CD4-positive, CD25-positive, alpha-beta regulatory T cell (primary cell): ENCODE measurements at regions not wholly inside any gene's neighbourhood (a gene's known extent, or its start where the extent isn't known, plus 50 kb on each side); places are given as distances from the start of the nearest gene placed in this dataset.

Experiments
- ATAC-seq, 2 donors: fragments of 150-1000 bp; cut with Tn5 transposase; one replicate each; pipeline ENCODE4 v1.10.0; 2021; ENCODE audit warnings: low read depth in 2 of 2, moderate number of reproducible peaks in 2 of 2, moderate library complexity in 1 of 2
- DNase-seq, 3 donors: peaks; one replicate each; pipeline versions ENCODE4 v3.0.0 to v3.0.0-alpha.2; 2012 to 2022; ENCODE audit warnings: mixed read lengths in 1 of 3
- H3K27ac ChIP-seq: one replicate; pipeline ENCODE4 v1.7.0; 2013; ENCODE audit warnings: mild to moderate bottlenecking, low read length; ENCODE audit not compliant: insufficient read depth, poor library complexity, severe bottlenecking
- H3K27me3 ChIP-seq: one replicate; pipeline ENCODE4 v1.7.0; 2013; ENCODE audit warnings: low read length; ENCODE audit not compliant: control insufficient read depth, insufficient read depth
- H3K36me3 ChIP-seq: one replicate; pipeline ENCODE4 v1.7.0; 2013; ENCODE audit warnings: mild to moderate bottlenecking, low read length, moderate library complexity; ENCODE audit not compliant: control insufficient read depth, insufficient read depth
- H3K4me1 ChIP-seq: 2 replicates; pipeline ENCODE4 v1.7.0; 2013; ENCODE audit warnings: mild to moderate bottlenecking, low read length; ENCODE audit not compliant: insufficient read depth, control insufficient read depth, poor library complexity, severe bottlenecking
- H3K4me3 ChIP-seq: one replicate; pipeline ENCODE4 v1.7.0; 2013; ENCODE audit warnings: low read depth, mild to moderate bottlenecking, low read length, moderate library complexity
- H3K9me3 ChIP-seq, 2 experiments: 1 replicate in 1 of 2; 2 replicates in 1 of 2; pipeline ENCODE4 v1.7.0; 2013; ENCODE audit warnings: low read length in 2 of 2, mild to moderate bottlenecking in 1 of 2, moderate library complexity in 1 of 2; ENCODE audit not compliant: control insufficient read depth in 2 of 2
- H3K27ac Mint-ChIP-seq, 3 donors: one replicate each; pipeline ENCODE4 v1.8.0; 2020 to 2022; ENCODE audit warnings: mild to moderate bottlenecking in 3 of 3, mixed read lengths in 3 of 3, moderate library complexity in 2 of 3
- H3K27me3 Mint-ChIP-seq: one replicate; pipeline ENCODE4 v1.8.0; 2022; ENCODE audit warnings: mild to moderate bottlenecking, mixed read lengths
- H3K36me3 Mint-ChIP-seq: one replicate; pipeline ENCODE4 v1.8.0; 2020; ENCODE audit warnings: mixed read lengths
- H3K4me1 Mint-ChIP-seq, 4 donors: one replicate each; pipeline ENCODE4 v1.8.0; 2020 to 2022; ENCODE audit warnings: mixed read lengths in 4 of 4, mild to moderate bottlenecking in 1 of 4
- H3K4me3 Mint-ChIP-seq, 4 donors: one replicate each; pipeline ENCODE4 v1.8.0; 2020 to 2022; ENCODE audit warnings: mild to moderate bottlenecking in 4 of 4, mixed read lengths in 4 of 4, moderate library complexity in 3 of 4
- H3K9me3 Mint-ChIP-seq, 7 donors: one replicate each; pipeline ENCODE4 v1.8.0; 2020 to 2022; ENCODE audit warnings: mixed read lengths in 7 of 7, mild to moderate bottlenecking in 3 of 7, moderate library complexity in 2 of 7

- Histone ChIP-seq H3K36me3 (no peaks in the 10 kb centered on the region), H3K9me3 (no peaks in the 10 kb centered on the region), H3K27ac (no peak overlapping the region), H3K27me3 (no peaks in the 10 kb centered on the region), H3K4me3 (no peak overlapping the region), H3K4me1 (no peaks in the 10 kb centered on the region)
- Mint-ChIP-seq H3K4me3 (no peak overlapping the region), H3K9me3 (peaks cover 0 to 3% (median 0%) of the 10 kb centered on the region in 7 donors), H3K27ac (no peak overlapping the region), H3K27me3 (peaks cover 5% of the 10 kb centered on the region), H3K4me1 (no peaks in the 10 kb centered on the region), H3K36me3 (no peaks in the 10 kb centered on the region)
- no peak for ATAC-seq
- no peak for DNase-seq
Measured at GRCh38 chr10:31148951-31149350, 117.3 kb upstream of the ZNF438 start.

- no peak overlapping the region for H3K4me3 Mint-ChIP-seq
- Histone ChIP-seq H3K4me1 (no peaks in the 10 kb centered on the region), H3K4me3 (no peak overlapping the region), H3K36me3 (no peaks in the 10 kb centered on the region), H3K27me3 (no peaks in the 10 kb centered on the region), H3K27ac (no peak overlapping the region), H3K9me3 (no peaks in the 10 kb centered on the region)
- H3K27ac Mint-ChIP-seq: no peak overlapping the region
- DNase-seq: no peak
- H3K4me1 Mint-ChIP-seq: no peaks in the 10 kb centered on the region
- peaks cover 5% of the 10 kb centered on the region for H3K27me3 Mint-ChIP-seq
- ATAC-seq: no peak
- H3K36me3 Mint-ChIP-seq: no peaks in the 10 kb centered on the region
- peaks cover 0 to 3% (median 0%) of the 10 kb centered on the region in 7 donors for H3K9me3 Mint-ChIP-seq
Measured at GRCh38 chr10:31149835-31150512, 118.3 kb upstream of the ZNF438 start.

- no peak overlapping the region for H3K27ac ChIP-seq
- H3K27ac Mint-ChIP-seq: no peak overlapping the region
- no peak for ATAC-seq
- H3K36me3 Mint-ChIP-seq: no peaks in the 10 kb centered on the region
- H3K27me3 Mint-ChIP-seq: peaks cover 5% of the 10 kb centered on the region
- no peak for DNase-seq
- H3K4me1 Mint-ChIP-seq: no peaks in the 10 kb centered on the region
- H3K4me3 Mint-ChIP-seq: no peak overlapping the region
- H3K9me3 ChIP-seq: no peaks in the 10 kb centered on the region
- no peaks in the 10 kb centered on the region for H3K27me3 ChIP-seq
- no peaks in the 10 kb centered on the region for H3K4me1 ChIP-seq
- H3K36me3 ChIP-seq: no peaks in the 10 kb centered on the region
- H3K9me3 Mint-ChIP-seq: peaks cover 0 to 3% (median 0%) of the 10 kb centered on the region in 7 donors
- H3K4me3 ChIP-seq: no peak overlapping the region
Measured at GRCh38 chr10:31151301-31151700, 119.6 kb upstream of the ZNF438 start.

GRCh38 chr10:31152421-31153135 is 120.9 kb upstream of the ZNF438 start:
- no peak for ATAC-seq
- Mint-ChIP-seq H3K27me3 (no peaks in the 10 kb centered on the region), H3K9me3 (peaks cover 0 to 3% (median 0%) of the 10 kb centered on the region in 7 donors)

GRCh38 chr10:31153161-31153560 is 121.5 kb upstream of the ZNF438 start:
- no peak overlapping the region for H3K4me3 Mint-ChIP-seq
- ATAC-seq (no peak), DNase-seq (no peak)
- Histone ChIP-seq H3K36me3 (no peaks in the 10 kb centered on the region), H3K4me1 (no peaks in the 10 kb centered on the region), H3K9me3 (no peaks in the 10 kb centered on the region), H3K27ac (no peak overlapping the region), H3K4me3 (no peak overlapping the region), H3K27me3 (no peaks in the 10 kb centered on the region)
- H3K27me3 Mint-ChIP-seq: no peaks in the 10 kb centered on the region
- no peaks in the 10 kb centered on the region for H3K36me3 Mint-ChIP-seq
- no peaks in the 10 kb centered on the region for H3K4me1 Mint-ChIP-seq
- H3K27ac Mint-ChIP-seq: no peak overlapping the region
- peaks cover 0 to 3% (median 0%) of the 10 kb centered on the region in 7 donors for H3K9me3 Mint-ChIP-seq

More at GRCh38 chr10:31152421-31153135, 120.9 kb upstream of the ZNF438 start:
- no peak for DNase-seq
- Histone ChIP-seq H3K9me3 (no peaks in the 10 kb centered on the region), H3K27me3 (no peaks in the 10 kb centered on the region), H3K27ac (no peak overlapping the region), H3K4me3 (no peak overlapping the region), H3K36me3 (no peaks in the 10 kb centered on the region), H3K4me1 (no peaks in the 10 kb centered on the region)
- Mint-ChIP-seq H3K27ac (peak overlapping the region in 1 of 3 donors; percentile 48), H3K4me1 (no peaks in the 10 kb centered on the region), H3K4me3 (no peak overlapping the region), H3K36me3 (no peaks in the 10 kb centered on the region)

- H3K4me3 Mint-ChIP-seq: peak overlapping the region in 1 of 4 donors; percentile 2
- no peaks in the 10 kb centered on the region for H3K27me3 Mint-ChIP-seq
Measured at GRCh38 chr10:31153692-31154091, 122.0 kb upstream of the ZNF438 start.

GRCh38 chr10:31154996-31155395 is 123.3 kb upstream of the ZNF438 start:
- no peak overlapping the region for H3K27ac Mint-ChIP-seq
- no peak overlapping the region for H3K27ac ChIP-seq
- H3K36me3 ChIP-seq: no peaks in the 10 kb centered on the region
- H3K4me3 Mint-ChIP-seq: no peak overlapping the region
- H3K4me3 ChIP-seq: no peak overlapping the region
- H3K9me3 Mint-ChIP-seq: peaks cover 0 to 3% (median 0%) of the 10 kb centered on the region in 7 donors
- H3K9me3 ChIP-seq: no peaks in the 10 kb centered on the region
- DNase-seq (no peak), ATAC-seq (no peak)
- no peaks in the 10 kb centered on the region for H3K4me1 Mint-ChIP-seq
- no peaks in the 10 kb centered on the region for H3K27me3 ChIP-seq
- H3K4me1 ChIP-seq: no peaks in the 10 kb centered on the region
- H3K27me3 Mint-ChIP-seq: no peaks in the 10 kb centered on the region
- H3K36me3 Mint-ChIP-seq: no peaks in the 10 kb centered on the region

More at GRCh38 chr10:31153692-31154091, 122.0 kb upstream of the ZNF438 start:
- no peaks in the 10 kb centered on the region for H3K27me3 ChIP-seq
- DNase-seq: no peak
- no peaks in the 10 kb centered on the region for H3K9me3 ChIP-seq
- no peaks in the 10 kb centered on the region for H3K4me1 Mint-ChIP-seq
- ATAC-seq: no peak
- H3K9me3 Mint-ChIP-seq: peaks cover 0 to 3% (median 0%) of the 10 kb centered on the region in 7 donors
- no peaks in the 10 kb centered on the region for H3K36me3 ChIP-seq
- no peak overlapping the region for H3K27ac ChIP-seq
- H3K27ac Mint-ChIP-seq: no peak overlapping the region
- no peaks in the 10 kb centered on the region for H3K36me3 Mint-ChIP-seq
- no peaks in the 10 kb centered on the region for H3K4me1 ChIP-seq
- no peak overlapping the region for H3K4me3 ChIP-seq
